Mammary epithelial cell (primary cell): ENCODE measurements at regions not wholly inside any gene's neighbourhood (a gene's known extent, or its start where the extent isn't known, plus 50 kb on each side); places are given as distances from the start of the nearest gene placed in this dataset.

Experiments used
- EZH2 ChIP-seq: IDR thresholded peaks from 2 replicates; pipeline ENCODE4 v1.6.1; 2012; ENCODE audit warnings: low read length, inconsistent platforms, borderline replicate concordance
- TF ChIP-seq, protein P1 (sequence below), 2 donors: IDR thresholded peaks in 1 of 2; conservative IDR thresholded peaks in 1 of 2; 2 replicates each; pipeline ENCODE4 v1.5.1; 2011 to 2012; ENCODE audit warnings: inconsistent platforms in 2 of 2, low read length in 2 of 2, mild to moderate bottlenecking in 2 of 2, control low read depth in 1 of 2, low read depth in 1 of 2; ENCODE audit not compliant: insufficient read depth in 1 of 2; ENCODE audit errors: extremely low read depth in 1 of 2

DNA sequence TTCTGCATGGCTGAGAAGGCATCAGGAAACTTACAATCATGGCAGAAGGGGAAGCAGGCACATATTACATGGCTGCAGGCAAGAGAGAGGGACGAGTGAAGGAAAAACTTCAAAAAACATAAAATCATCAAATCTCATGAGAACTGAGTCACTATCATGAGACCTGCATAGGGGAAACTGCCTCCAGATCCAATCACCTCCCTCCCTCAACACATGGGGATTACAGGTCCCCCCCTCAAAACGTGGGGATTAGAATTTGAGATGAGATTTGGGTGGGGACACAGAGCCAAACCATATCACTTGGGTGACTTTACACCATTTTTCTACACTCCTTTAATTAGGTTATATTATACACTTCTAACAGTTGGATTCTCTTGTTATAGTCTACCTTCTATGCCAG lies 490.7 kb upstream of the KCND2 start:
- TF ChIP-seq, protein P1, sequence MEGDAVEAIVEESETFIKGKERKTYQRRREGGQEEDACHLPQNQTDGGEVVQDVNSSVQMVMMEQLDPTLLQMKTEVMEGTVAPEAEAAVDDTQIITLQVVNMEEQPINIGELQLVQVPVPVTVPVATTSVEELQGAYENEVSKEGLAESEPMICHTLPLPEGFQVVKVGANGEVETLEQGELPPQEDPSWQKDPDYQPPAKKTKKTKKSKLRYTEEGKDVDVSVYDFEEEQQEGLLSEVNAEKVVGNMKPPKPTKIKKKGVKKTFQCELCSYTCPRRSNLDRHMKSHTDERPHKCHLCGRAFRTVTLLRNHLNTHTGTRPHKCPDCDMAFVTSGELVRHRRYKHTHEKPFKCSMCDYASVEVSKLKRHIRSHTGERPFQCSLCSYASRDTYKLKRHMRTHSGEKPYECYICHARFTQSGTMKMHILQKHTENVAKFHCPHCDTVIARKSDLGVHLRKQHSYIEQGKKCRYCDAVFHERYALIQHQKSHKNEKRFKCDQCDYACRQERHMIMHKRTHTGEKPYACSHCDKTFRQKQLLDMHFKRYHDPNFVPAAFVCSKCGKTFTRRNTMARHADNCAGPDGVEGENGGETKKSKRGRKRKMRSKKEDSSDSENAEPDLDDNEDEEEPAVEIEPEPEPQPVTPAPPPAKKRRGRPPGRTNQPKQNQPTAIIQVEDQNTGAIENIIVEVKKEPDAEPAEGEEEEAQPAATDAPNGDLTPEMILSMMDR (conservative IDR thresholded peaks at IDR 0.05 in 1 of 2, IDR thresholded peaks at IDR 0.05 in 1 of 2; ENCODE audit: extremely low read depth in 1 of 2, insufficient read depth in 1 of 2, low read depth in 1 of 2, low read length in 2 of 2) = no peak
- no peak for TF ChIP-seq EZH2
